NCI-H526 (cell line): ENCODE measurements at regions not wholly inside any gene's neighbourhood (a gene's known extent, or its start where the extent isn't known, plus 50 kb on each side); places are given as distances from the start of the nearest gene placed in this dataset.
"Not testable (repeated sequence)": the region's sequence is repeated elsewhere in the genome, so short reads cannot be mapped to it uniquely, and the experiment has no call there.

Experiments used
- DNase-seq, 2 experiments: peaks; one replicate each; lab custom pipeline; 2025; lab: John Stamatoyannopoulos, UW

DNA sequence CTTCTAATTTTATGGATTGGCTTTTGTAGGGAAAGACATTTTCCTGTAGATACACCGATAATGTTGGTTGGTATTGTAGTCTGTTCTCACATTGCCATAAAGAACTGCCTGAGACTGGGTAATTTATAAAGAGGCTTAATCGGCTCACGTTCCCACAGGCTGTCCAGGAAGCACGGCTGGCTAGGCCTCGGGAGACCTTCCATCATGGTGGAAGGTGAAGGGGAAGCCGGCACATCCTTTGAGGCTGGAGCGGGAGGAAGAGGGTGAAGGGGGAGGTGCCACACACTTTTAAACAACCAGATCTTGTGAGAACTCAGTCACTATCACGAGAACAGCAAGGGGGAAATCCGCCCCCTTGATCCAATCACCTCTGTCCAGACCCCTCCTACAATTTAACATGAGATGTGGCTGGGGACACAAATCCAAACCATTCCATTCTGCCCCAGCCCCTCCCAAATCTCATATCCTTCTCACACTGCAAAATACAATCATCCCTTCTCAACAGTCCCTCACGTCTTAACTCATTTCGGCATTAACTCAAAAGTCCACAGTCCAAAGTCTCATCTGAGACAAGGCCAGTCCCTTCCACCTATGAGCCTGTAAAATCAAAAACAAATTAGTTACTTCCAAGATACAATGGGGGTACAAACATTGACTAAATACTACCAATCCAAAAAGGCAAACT, 66.7 kb upstream of the EIF5 start:
- DNase-seq: no peak

DNA sequence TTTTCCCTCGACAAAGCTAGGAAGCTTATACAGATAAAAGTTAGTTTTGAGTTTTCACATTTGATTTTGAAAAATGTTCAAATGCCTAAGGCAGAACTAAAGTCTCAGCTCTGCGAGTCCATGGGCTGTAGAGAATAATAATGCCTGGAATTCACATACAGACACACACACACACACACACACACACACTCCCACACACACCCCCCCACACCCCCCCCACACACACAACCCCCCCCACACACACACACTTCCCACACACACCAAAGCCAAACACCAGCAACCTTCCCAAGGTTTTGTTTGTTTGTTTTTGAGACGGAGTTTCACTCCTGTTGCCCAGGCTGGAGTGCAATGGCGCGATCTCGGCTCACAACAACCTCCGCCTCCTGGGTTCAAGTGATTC, 62.8 kb upstream of the EIF5 start:
- DNase-seq: no peak

GRCh38 chr14:103273145-103273744, 60.8 kb upstream of the EIF5 start:
- DNase-seq: no peak

DNA sequence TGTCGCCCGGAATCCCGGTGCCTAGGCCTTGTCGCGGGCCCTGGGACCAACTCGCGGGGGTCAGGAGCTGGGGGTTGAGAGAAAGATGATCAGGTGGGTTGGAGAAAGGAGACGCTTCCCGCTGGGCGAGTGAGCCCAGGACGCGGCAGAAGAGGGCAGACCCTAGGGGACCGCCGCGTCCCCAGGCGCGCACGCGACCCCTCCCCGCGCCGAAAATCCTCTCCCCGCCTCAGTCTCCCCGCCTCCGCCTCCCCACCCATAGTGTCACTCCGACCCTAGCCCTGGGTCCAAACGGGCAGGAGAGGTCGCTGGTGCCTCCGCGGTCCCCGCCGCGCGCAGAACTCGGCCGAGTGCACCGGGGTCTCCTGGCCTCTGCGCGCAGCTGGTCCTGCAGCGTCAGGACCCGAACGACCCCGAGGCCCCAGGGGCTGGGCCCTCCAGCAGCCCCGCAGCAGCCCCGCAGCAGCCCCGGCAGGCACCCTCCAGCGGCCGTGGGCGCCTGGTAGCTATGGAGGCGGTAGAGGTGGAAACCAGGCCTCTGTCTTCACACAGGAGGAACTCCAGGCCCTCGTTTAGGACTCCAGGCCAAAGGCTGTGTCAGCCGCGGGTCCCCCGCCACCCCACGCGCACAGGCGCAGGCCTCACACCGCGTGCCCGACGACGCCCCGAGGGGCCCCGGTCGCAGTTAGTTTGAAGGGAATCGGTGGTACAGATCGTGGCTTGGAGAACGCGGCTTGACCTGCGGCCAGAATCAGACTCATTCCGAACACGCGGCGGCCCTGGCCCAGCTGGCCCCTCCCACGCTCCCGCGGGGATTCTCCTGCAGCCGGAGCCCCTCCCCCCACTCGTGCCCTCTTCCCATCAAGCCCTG, 60.1 kb upstream of the EIF5 start:
- DNase-seq: no peak

GRCh38 chr14:103275000-103275399, 59.0 kb upstream of the EIF5 start:
- DNase-seq: no peak

- DNase-seq: no peak
These were observed 56.1 kb upstream of the EIF5 start for GRCh38 chr14:103277931-103278330.

GRCh38 chr14:103279142-103280025, 54.7 kb upstream of the EIF5 start:
- DNase-seq: no peak

- DNase-seq: no peak
These were observed 53.6 kb upstream of the EIF5 start for GRCh38 chr14:103280278-103280928.

DNA sequence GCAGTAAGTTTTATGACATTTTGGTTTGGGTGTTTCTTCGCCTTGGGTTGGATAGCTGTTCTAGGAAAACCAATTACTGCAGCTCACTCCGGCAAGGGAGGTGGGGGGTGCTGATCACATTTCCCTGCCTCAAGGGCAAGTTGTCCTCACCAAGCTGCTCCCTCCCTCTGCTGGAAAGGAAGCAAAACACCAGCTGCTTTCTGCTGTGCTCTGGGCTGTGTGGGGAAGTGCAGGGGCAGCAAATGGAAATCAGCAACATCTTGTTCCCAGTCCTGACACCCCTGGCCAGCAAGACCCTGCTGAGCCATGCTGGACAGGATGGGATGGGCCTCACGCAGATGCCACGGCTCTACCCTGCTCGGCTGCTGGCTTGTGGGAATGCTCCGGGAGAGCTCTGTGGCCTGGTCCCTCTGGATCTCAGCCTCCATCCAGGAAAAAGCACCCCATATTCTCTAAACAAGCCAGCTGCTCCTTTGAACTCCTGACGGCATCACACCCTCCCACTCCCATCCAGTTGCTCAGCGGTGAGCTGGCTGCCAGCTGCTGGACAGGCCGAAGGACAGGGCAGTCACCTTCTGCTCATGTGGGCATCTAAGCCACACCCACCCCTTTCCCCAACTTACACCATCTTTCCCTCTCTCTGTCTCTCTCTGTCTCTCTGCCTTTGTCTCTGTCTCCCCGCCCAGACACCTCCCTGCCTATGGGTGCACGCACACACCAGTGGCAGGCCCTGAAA, 52.4 kb upstream of the EIF5 start:
- DNase-seq: peak; percentile 70 to 90

GRCh38 chr14:103282309-103282708, 51.7 kb upstream of the EIF5 start:
- DNase-seq: not testable (repeated sequence)

GRCh38 chr14:103282932-103283331, 51.1 kb upstream of the EIF5 start:
- no peak for DNase-seq

GRCh38 chr14:103283916-103284315, 50.1 kb upstream of the EIF5 start:
- DNase-seq: peak in 1 of 2 experiments; percentile 48
